Spleen (tissue), 7 donors: ENCODE measurements at regions not wholly inside any gene's neighbourhood (a gene's known extent, or its start where the extent isn't known, plus 50 kb on each side); places are given as distances from the start of the nearest gene placed in this dataset.

Experiments
- CTCF ChIP-seq, 11 experiments: fragments of 200-600 bp in 7 of 11; fragments of 450-650 bp in 4 of 11; sonication (generic) in 4 of 11; IDR thresholded peaks in 8 of 11; conservative IDR thresholded peaks in 3 of 11; 1 replicate in 7 of 11; 2 replicates in 4 of 11; pipeline versions ENCODE4 v1.4.0 to v1.8.0; 2016 to 2021; ENCODE audit warnings: antibody characterized with exemption in 11 of 11, inconsistent platforms in 4 of 11, mild to moderate bottlenecking in 1 of 11
- POLR2A ChIP-seq, 3 donors: fragments of 450-650 bp; IDR thresholded peaks; one replicate each; pipeline ENCODE4 v1.5.1; 2017; ENCODE audit warnings: antibody characterized with exemption in 3 of 3, mild to moderate bottlenecking in 1 of 3
- donor health status: DM: no; HTN: no; CAD: no; lungs with moderate emphysema.
- donor health status: DM: no; HTN: no; CAD: no.
- donor health status: DM: no; HTN: no; CAD: no.

- TF ChIP-seq CTCF (IDR thresholded peaks at IDR 0.05 in 8 of 11, conservative IDR thresholded peaks at IDR 0.05 in 3 of 11) (no peak), POLR2A (IDR thresholded peaks at IDR 0.05) (no peak)
Observed at GRCh38 chr14:86779416-86779815, 1213.6 kb downstream of the GALC start.
